HG02852 (cell line): ENCODE measurements at regions not wholly inside any gene's neighbourhood (a gene's known extent, or its start where the extent isn't known, plus 50 kb on each side); places are given as distances from the start of the nearest gene placed in this dataset.
"Not testable (repeated sequence)": the region's sequence is repeated elsewhere in the genome, so short reads cannot be mapped to it uniquely, and the experiment has no call there.

Source experiments
- ATAC-seq: cut with Tn5 transposase; IDR thresholded peaks from one replicate; pipeline ENCODE4 v1.9.1; 2021; ENCODE audit warnings: mild to moderate bottlenecking, moderate library complexity; ENCODE audit not compliant: unreplicated experiment

- no peak for ATAC-seq
These were observed 378.2 kb upstream of the GRAMD2B start for GRCh38 chr5:126044931-126045565.

- no peak for ATAC-seq
These were observed 376.9 kb upstream of the GRAMD2B start for GRCh38 chr5:126046318-126046717.

- ATAC-seq, result no peak
These were observed 376.2 kb upstream of the GRAMD2B start for GRCh38 chr5:126046846-126047571.

- ATAC-seq, result no peak
These were observed 371.1 kb upstream of the GRAMD2B start for GRCh38 chr5:126052120-126052519.

- ATAC-seq, result no peak
These were observed 370.4 kb upstream of the GRAMD2B start for GRCh38 chr5:126052791-126053190.

- no peak for ATAC-seq
These were observed 369.6 kb upstream of the GRAMD2B start for GRCh38 chr5:126053630-126054029.

- ATAC-seq, result no peak
These were observed 368.4 kb upstream of the GRAMD2B start for GRCh38 chr5:126054577-126055347.

- no peak for ATAC-seq
These were observed 367.9 kb upstream of the GRAMD2B start for GRCh38 chr5:126055348-126055729.

GRCh38 chr5:126056352-126056751, 366.9 kb upstream of the GRAMD2B start:
- ATAC-seq, result no peak

GRCh38 chr5:126056851-126057622, 366.2 kb upstream of the GRAMD2B start:
- ATAC-seq, result no peak

GRCh38 chr5:126058392-126058791, 364.8 kb upstream of the GRAMD2B start:
- ATAC-seq, result not testable (repeated sequence)

- no peak for ATAC-seq
These were observed 360.6 kb upstream of the GRAMD2B start for GRCh38 chr5:126062398-126063221.

- no peak for ATAC-seq
These were observed 358.1 kb upstream of the GRAMD2B start for GRCh38 chr5:126065061-126065460.

- ATAC-seq, result no peak
These were observed 356.4 kb upstream of the GRAMD2B start for GRCh38 chr5:126066836-126067235.

- no peak for ATAC-seq
These were observed 355.8 kb upstream of the GRAMD2B start for GRCh38 chr5:126067404-126067803.

- no peak for ATAC-seq
These were observed 353.9 kb upstream of the GRAMD2B start for GRCh38 chr5:126069329-126069728.

- ATAC-seq, result no peak
These were observed 352.7 kb upstream of the GRAMD2B start for GRCh38 chr5:126070481-126070880.

GRCh38 chr5:126074538-126074937, 348.7 kb upstream of the GRAMD2B start:
- ATAC-seq, result no peak

GRCh38 chr5:126079266-126079665, 343.9 kb upstream of the GRAMD2B start:
- no peak for ATAC-seq

GRCh38 chr5:126081209-126081608, 342.0 kb upstream of the GRAMD2B start:
- no peak for ATAC-seq
